ENCODE measurements at regions not wholly inside any gene's neighbourhood (a gene's known extent, or its start where the extent isn't known, plus 50 kb on each side); places are given as distances from the start of the nearest gene placed in this dataset.

- TF ChIP-seq, protein P1, sequence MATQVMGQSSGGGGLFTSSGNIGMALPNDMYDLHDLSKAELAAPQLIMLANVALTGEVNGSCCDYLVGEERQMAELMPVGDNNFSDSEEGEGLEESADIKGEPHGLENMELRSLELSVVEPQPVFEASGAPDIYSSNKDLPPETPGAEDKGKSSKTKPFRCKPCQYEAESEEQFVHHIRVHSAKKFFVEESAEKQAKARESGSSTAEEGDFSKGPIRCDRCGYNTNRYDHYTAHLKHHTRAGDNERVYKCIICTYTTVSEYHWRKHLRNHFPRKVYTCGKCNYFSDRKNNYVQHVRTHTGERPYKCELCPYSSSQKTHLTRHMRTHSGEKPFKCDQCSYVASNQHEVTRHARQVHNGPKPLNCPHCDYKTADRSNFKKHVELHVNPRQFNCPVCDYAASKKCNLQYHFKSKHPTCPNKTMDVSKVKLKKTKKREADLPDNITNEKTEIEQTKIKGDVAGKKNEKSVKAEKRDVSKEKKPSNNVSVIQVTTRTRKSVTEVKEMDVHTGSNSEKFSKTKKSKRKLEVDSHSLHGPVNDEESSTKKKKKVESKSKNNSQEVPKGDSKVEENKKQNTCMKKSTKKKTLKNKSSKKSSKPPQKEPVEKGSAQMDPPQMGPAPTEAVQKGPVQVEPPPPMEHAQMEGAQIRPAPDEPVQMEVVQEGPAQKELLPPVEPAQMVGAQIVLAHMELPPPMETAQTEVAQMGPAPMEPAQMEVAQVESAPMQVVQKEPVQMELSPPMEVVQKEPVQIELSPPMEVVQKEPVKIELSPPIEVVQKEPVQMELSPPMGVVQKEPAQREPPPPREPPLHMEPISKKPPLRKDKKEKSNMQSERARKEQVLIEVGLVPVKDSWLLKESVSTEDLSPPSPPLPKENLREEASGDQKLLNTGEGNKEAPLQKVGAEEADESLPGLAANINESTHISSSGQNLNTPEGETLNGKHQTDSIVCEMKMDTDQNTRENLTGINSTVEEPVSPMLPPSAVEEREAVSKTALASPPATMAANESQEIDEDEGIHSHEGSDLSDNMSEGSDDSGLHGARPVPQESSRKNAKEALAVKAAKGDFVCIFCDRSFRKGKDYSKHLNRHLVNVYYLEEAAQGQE (IDR thresholded peaks at IDR 0.05; ENCODE audit: insufficient read depth in 1 of 2, low read depth in 2 of 2, low read length in 2 of 2), result no peak
- no peak for TF ChIP-seq FOXP2 (optimal IDR thresholded peaks at IDR 0.05; ENCODE audit: borderline replicate concordance, extremely low read depth, extremely low read length, insufficient read depth)
Observed at GRCh38 chr2:53434466-53434865, 333.1 kb upstream of the CHAC2 start.

DNA sequence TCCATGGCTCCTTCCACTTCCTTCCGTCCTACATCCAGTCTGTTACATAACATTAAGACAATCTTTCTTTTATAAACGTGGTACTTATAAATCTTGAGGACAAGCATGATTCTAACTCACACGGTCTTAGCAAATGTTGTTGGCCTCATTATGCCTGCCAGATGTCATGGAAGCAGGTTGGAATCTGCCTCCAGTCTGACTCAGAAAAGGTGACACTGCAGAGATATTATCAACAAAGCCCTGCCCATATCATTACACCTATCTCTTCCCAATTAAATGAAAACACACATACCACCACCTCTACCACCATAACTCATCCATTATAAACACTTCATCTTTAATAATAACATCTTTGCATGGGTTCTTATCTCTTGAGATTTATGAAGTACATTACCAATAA, 334.7 kb upstream of the CHAC2 start:
- TF ChIP-seq SIN3A (IDR thresholded peaks at IDR 0.05; ENCODE audit: borderline replicate concordance, insufficient read depth, low read length), result no peak

DNA sequence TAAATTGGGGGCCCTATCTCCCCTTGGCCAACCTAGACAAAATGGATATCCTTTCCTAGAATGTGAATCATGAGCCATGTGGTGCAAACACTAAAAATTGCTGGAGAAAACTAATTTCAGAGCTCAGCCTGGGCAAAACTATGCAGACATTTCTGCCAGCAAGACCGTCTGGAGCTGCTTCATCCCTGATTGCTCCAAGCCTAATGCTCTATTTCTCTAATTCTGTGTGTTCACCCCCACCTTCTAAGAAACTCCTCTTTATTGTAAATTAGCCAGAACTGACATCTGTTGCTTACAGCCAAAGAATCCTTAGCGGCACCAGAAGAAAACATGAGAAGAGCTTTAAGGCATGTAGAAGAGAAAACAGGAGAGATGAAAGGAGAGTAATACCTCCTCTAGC, 337.7 kb upstream of the CHAC2 start:
- no peak for TF ChIP-seq POLR2AphosphoS5 (IDR thresholded peaks at IDR 0.05; ENCODE audit: low read depth, low read length)
- TF ChIP-seq, protein P1 (IDR thresholded peaks at IDR 0.05; ENCODE audit: insufficient read depth in 1 of 2, low read depth in 2 of 2, low read length in 2 of 2), result no peak
- TF ChIP-seq FOXP2 (optimal IDR thresholded peaks at IDR 0.05; ENCODE audit: borderline replicate concordance, extremely low read depth, extremely low read length, insufficient read depth), result no peak
- no peak for TF ChIP-seq SIN3A (IDR thresholded peaks at IDR 0.05; ENCODE audit: borderline replicate concordance, insufficient read depth, low read length)
- no peak for TF ChIP-seq TAF1 (IDR thresholded peaks at IDR 0.05; ENCODE audit: borderline replicate concordance, insufficient read depth, low read length)

- no peak for TF ChIP-seq POLR2AphosphoS5 (IDR thresholded peaks at IDR 0.05; ENCODE audit: low read depth, low read length)
Observed at GRCh38 chr2:53424902-53425301, 342.7 kb upstream of the CHAC2 start.

- TF ChIP-seq FOXP2 (optimal IDR thresholded peaks at IDR 0.05; ENCODE audit: borderline replicate concordance, extremely low read depth, extremely low read length, insufficient read depth) (no peak), POLR2AphosphoS5 (IDR thresholded peaks at IDR 0.05; ENCODE audit: low read depth, low read length) (no peak), SIN3A (IDR thresholded peaks at IDR 0.05; ENCODE audit: borderline replicate concordance, insufficient read depth, low read length) (no peak), TAF1 (IDR thresholded peaks at IDR 0.05; ENCODE audit: borderline replicate concordance, insufficient read depth, low read length) (no peak)
- TF ChIP-seq, protein P1 (IDR thresholded peaks at IDR 0.05; ENCODE audit: insufficient read depth in 1 of 2, low read depth in 2 of 2, low read length in 2 of 2), result no peak
Observed at GRCh38 chr2:53423465-53423864, 344.1 kb upstream of the CHAC2 start.

GRCh38 chr2:53422979-53423378, 344.6 kb upstream of the CHAC2 start:
- TF ChIP-seq TAF1 (IDR thresholded peaks at IDR 0.05; ENCODE audit: borderline replicate concordance, insufficient read depth, low read length), result no peak
- TF ChIP-seq SIN3A (IDR thresholded peaks at IDR 0.05; ENCODE audit: borderline replicate concordance, insufficient read depth, low read length), result no peak
- TF ChIP-seq FOXP2 (optimal IDR thresholded peaks at IDR 0.05; ENCODE audit: borderline replicate concordance, extremely low read depth, extremely low read length, insufficient read depth), result no peak
- TF ChIP-seq, protein P1 (IDR thresholded peaks at IDR 0.05; ENCODE audit: insufficient read depth in 1 of 2, low read depth in 2 of 2, low read length in 2 of 2), result no peak
- TF ChIP-seq POLR2AphosphoS5 (IDR thresholded peaks at IDR 0.05; ENCODE audit: low read depth, low read length), result no peak

Data from PFSK-1 (cell line).